Mesenchymal stem cell (in vitro differentiated cells and primary cell): ENCODE measurements at regions not wholly inside any gene's neighbourhood (a gene's known extent, or its start where the extent isn't known, plus 50 kb on each side); places are given as distances from the start of the nearest gene placed in this dataset.

Experiments used
- DNase-seq: peaks from one replicate; pipeline ENCODE4 v3.0.0-alpha.2; 2013
- H2AFZ ChIP-seq: one replicate; pipeline ENCODE4 v1.6.1; 2013; ENCODE audit warnings: low read depth, mild to moderate bottlenecking, control low read depth, inconsistent platforms, low read length, moderate library complexity
- H2AK5ac ChIP-seq: 2 replicates; pipeline ENCODE4 v1.6.1; 2013; ENCODE audit warnings: low read length, moderate library complexity, mild to moderate bottlenecking, inconsistent platforms; ENCODE audit not compliant: severe bottlenecking
- H2BK120ac ChIP-seq: one replicate; pipeline ENCODE4 v1.6.1; 2013; ENCODE audit warnings: low read depth, mild to moderate bottlenecking, inconsistent platforms, low read length, moderate library complexity
- H2BK12ac ChIP-seq, 2 experiments: one replicate each; pipeline ENCODE4 v1.6.1; 2013; ENCODE audit warnings: inconsistent platforms in 2 of 2, low read length in 2 of 2, mild to moderate bottlenecking in 2 of 2, moderate library complexity in 2 of 2, control low read depth in 1 of 2
- H2BK15ac ChIP-seq: one replicate; pipeline ENCODE4 v1.6.1; 2013; ENCODE audit warnings: mild to moderate bottlenecking, low read depth, inconsistent platforms; ENCODE audit not compliant: poor library complexity, severe bottlenecking
- H2BK5ac ChIP-seq: 2 replicates; pipeline ENCODE4 v1.6.1; 2013; ENCODE audit warnings: low read depth, mild to moderate bottlenecking, low read length, control low read depth, inconsistent platforms; ENCODE audit not compliant: poor library complexity, severe bottlenecking
- H3K14ac ChIP-seq, 2 experiments: one replicate each; pipeline ENCODE4 v1.6.1; 2013; ENCODE audit warnings: inconsistent platforms in 2 of 2, low read length in 2 of 2, control low read depth in 1 of 2, mild to moderate bottlenecking in 1 of 2, moderate library complexity in 1 of 2
- H3K18ac ChIP-seq, 2 experiments: one replicate each; pipeline ENCODE4 v1.6.1; 2013; ENCODE audit warnings: inconsistent platforms in 2 of 2, low read length in 2 of 2, control low read depth in 1 of 2, low read depth in 1 of 2, mild to moderate bottlenecking in 1 of 2
- H3K23ac ChIP-seq, 2 experiments: one replicate each; pipeline ENCODE4 v1.6.1; 2013; ENCODE audit warnings: inconsistent platforms in 2 of 2, low read length in 2 of 2, mild to moderate bottlenecking in 2 of 2, moderate library complexity in 2 of 2, control low read depth in 1 of 2
- H3K27ac ChIP-seq: 2 replicates; pipeline ENCODE4 v1.5.1; 2013; ENCODE audit warnings: mild to moderate bottlenecking, moderate library complexity, low read length, control low read depth, inconsistent platforms; ENCODE audit not compliant: poor library complexity, severe bottlenecking
- H3K27me3 ChIP-seq, 2 experiments: 2 replicates each; pipeline versions ENCODE4 v1.6.1 to v1.7.0; 2013; ENCODE audit warnings: low read length in 2 of 2, mild to moderate bottlenecking in 2 of 2, moderate library complexity in 2 of 2, control low read depth in 1 of 2, inconsistent platforms in 1 of 2; ENCODE audit not compliant: control insufficient read depth in 1 of 2, insufficient read depth in 1 of 2
- H3K36me3 ChIP-seq, 2 experiments: 2 replicates each; pipeline versions ENCODE4 v1.6.1 to v1.7.0; 2013; ENCODE audit warnings: low read length in 2 of 2, control low read depth in 1 of 2, inconsistent platforms in 1 of 2, low read depth in 1 of 2, mild to moderate bottlenecking in 1 of 2; ENCODE audit not compliant: insufficient read depth in 2 of 2, control insufficient read depth in 1 of 2
- H3K4ac ChIP-seq, 2 experiments: one replicate each; pipeline ENCODE4 v1.6.1; 2013; ENCODE audit warnings: inconsistent platforms in 2 of 2, low read length in 2 of 2, mild to moderate bottlenecking in 2 of 2, moderate library complexity in 2 of 2, control low read depth in 1 of 2, low read depth in 1 of 2
- H3K4me1 ChIP-seq: 2 replicates; pipeline ENCODE4 v1.6.1; 2013; ENCODE audit warnings: low read depth, low read length, control low read depth; ENCODE audit not compliant: control insufficient read depth, insufficient read depth
- H3K4me2 ChIP-seq: 2 replicates; pipeline ENCODE4 v1.6.1; 2013; ENCODE audit warnings: low read length, mild to moderate bottlenecking, inconsistent platforms; ENCODE audit not compliant: poor library complexity, severe bottlenecking
- H3K4me3 ChIP-seq, 2 experiments: 2 replicates each; pipeline versions ENCODE4 v1.5.1 to v1.7.0; 2013; ENCODE audit warnings: low read length in 2 of 2, mild to moderate bottlenecking in 2 of 2, control low read depth in 1 of 2, low read depth in 1 of 2; ENCODE audit not compliant: insufficient read depth in 1 of 2
- H3K79me1 ChIP-seq: replicated peaks from 2 replicates; pipeline ENCODE4 v1.6.1; 2013; ENCODE audit warnings: mild to moderate bottlenecking, control low read depth, low read length, inconsistent platforms; ENCODE audit not compliant: poor library complexity, severe bottlenecking
- H3K9ac ChIP-seq: 2 replicates; pipeline ENCODE4 v1.7.0; 2013; ENCODE audit warnings: mild to moderate bottlenecking, low read length, moderate library complexity
- H3K9me3 ChIP-seq: 2 replicates; pipeline ENCODE4 v1.7.0; 2013; ENCODE audit warnings: mild to moderate bottlenecking, low read length; ENCODE audit not compliant: control insufficient read depth
- H4K8ac ChIP-seq: one replicate; pipeline ENCODE4 v1.6.1; 2013; ENCODE audit warnings: inconsistent platforms, mild to moderate bottlenecking, low read length, moderate library complexity
- H4K91ac ChIP-seq: one replicate; pipeline ENCODE4 v1.6.1; 2013; ENCODE audit warnings: mild to moderate bottlenecking, low read length, inconsistent platforms
- WGBS: methylation state at CpG from one replicate; pipeline ENCODE4 v1.1.7; 2013; ENCODE audit warnings: mixed read lengths; 5-methylcytosine and 5-hydroxymethylcytosine counted together

DNA sequence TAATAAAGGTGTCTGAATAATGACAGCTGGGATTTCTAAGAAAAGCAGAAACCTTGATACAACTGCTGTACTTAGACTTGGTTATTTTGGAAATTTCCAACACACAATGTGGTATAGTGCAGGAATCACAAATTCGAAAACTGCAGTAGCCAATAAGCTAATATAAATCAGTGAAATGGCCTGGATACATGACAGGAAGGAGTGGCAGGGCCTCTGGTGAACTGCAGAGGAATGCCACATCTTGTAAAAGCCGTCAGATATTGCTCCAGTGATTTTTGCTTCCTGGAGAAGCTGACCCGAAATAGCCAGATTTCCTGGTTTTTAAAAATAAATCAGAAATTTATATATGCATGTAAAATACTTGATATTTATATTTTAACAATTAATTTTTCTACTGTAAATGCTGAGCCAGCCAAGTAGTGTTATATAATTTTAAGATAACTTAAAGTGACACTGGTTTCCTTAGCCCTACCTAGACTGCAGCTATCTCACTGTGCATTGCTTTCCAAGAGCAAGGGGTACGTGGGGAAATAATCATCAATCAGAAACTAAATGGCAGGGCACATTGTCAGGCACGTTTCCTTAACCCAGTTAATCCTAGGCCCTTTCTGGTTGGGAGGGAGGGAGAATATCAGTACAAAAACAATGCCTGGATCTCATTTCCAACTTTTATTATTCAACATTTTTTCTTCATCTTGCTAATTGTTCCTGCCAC, 182.4 kb downstream of the RASEF start:
- Histone ChIP-seq H3K9me3 (no peaks in the 10 kb centered on the region), H3K4ac (peak overlapping the region in 1 of 2 experiments; percentile 67), H2BK120ac (no peak overlapping the region), H3K23ac (no peak overlapping the region), H3K36me3 (no peaks in the 10 kb centered on the region), H2AFZ (no peak overlapping the region), H3K4me1 (peaks cover 3% of the 10 kb centered on the region), H3K27ac (no peak overlapping the region), H3K4me2 (no peak overlapping the region), H3K14ac (no peak overlapping the region), H3K9ac (no peak overlapping the region), H2BK15ac (no peak overlapping the region), H3K4me3 (no peak overlapping the region), H2BK12ac (peak overlapping the region in 1 of 2 experiments; percentile 71), H3K27me3 (no peaks in the 10 kb centered on the region), H4K91ac (no peak overlapping the region), H2BK5ac (no peak overlapping the region), H2AK5ac (no peak overlapping the region), H4K8ac (no peak overlapping the region), H3K79me1 (no peaks in the 10 kb centered on the region), H3K18ac (peak overlapping the region in 1 of 2 experiments; percentile 73)
- 6% methylated on average over 4 of the region's 5 CpGs for WGBS
- DNase-seq: no peak

DNA sequence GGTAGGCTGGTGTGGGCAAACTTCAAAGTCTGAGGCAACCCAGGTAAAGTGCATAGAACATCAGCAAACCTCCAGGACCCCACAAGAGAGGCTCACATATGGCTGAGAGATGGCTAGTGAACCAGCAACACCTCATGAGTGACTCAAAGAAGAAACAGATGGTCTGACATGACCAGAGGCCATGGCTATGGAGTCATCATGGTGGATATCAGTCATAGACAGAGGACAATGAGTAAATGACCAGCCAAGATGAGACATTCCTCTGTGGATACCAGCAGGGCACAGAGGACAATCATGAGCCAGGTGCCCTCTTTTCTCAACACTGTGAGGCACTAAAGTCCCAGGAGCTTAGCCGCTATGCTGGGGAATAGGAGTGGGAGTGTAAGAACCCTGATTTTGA, 180.8 kb downstream of the RASEF start:
- Histone ChIP-seq H4K8ac (no peak overlapping the region), H2BK15ac (no peak overlapping the region), H3K79me1 (no peaks in the 10 kb centered on the region), H3K9me3 (no peaks in the 10 kb centered on the region), H3K36me3 (no peaks in the 10 kb centered on the region), H3K9ac (no peak overlapping the region), H3K18ac (peak overlapping the region; percentile 77 to 87), H3K4ac (peak overlapping the region in 1 of 2 experiments; percentile 63), H3K4me1 (peaks cover 3% of the 10 kb centered on the region), H2AFZ (no peak overlapping the region), H3K14ac (no peak overlapping the region), H3K4me2 (no peak overlapping the region), H2BK120ac (peak overlapping the region; percentile 29), H3K23ac (no peak overlapping the region), H3K4me3 (no peak overlapping the region), H2BK12ac (peak overlapping the region; percentile 50 to 93), H2AK5ac (no peak overlapping the region), H4K91ac (peak overlapping the region; percentile 30), H3K27me3 (no peaks in the 10 kb centered on the region), H2BK5ac (no peak overlapping the region), H3K27ac (no peak overlapping the region)
- WGBS: 100% methylated on average over 1 of the region's 1 CpG
- peak; percentile 43 for DNase-seq

DNA sequence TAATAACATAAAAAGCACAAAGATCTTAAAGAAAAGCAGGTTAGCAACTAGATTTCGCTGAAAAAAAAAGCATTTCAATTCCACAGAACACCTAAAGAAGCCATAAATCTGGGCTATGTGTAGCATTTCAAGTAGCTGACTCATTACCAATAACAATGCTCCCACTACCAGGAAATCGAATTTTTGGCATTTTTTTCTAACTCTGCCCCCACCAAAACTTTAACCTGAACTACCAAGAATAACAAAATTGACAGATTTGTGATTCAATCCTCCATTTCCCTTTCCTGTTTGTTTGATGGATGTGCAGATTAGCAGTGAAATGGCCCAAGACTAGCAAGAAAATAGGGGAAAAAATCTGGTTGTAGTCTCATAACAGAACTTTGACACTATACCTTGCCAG, 180.2 kb downstream of the RASEF start:
- WGBS: 0% methylated on average over 2 of the region's 2 CpGs
- Histone ChIP-seq H3K9ac (no peak overlapping the region), H4K91ac (no peak overlapping the region), H3K36me3 (no peaks in the 10 kb centered on the region), H3K27ac (peak overlapping the region; percentile 40), H2AFZ (no peak overlapping the region), H2BK5ac (no peak overlapping the region), H3K4me3 (no peak overlapping the region), H3K23ac (no peak overlapping the region), H3K27me3 (no peaks in the 10 kb centered on the region), H3K14ac (no peak overlapping the region), H2BK12ac (no peak overlapping the region), H2AK5ac (no peak overlapping the region), H3K4ac (no peak overlapping the region), H3K18ac (no peak overlapping the region), H3K4me2 (no peak overlapping the region), H2BK120ac (no peak overlapping the region), H2BK15ac (no peak overlapping the region), H3K9me3 (no peaks in the 10 kb centered on the region), H3K4me1 (peaks cover 3% of the 10 kb centered on the region), H3K79me1 (no peaks in the 10 kb centered on the region), H4K8ac (no peak overlapping the region)
- peak; percentile 11 for DNase-seq

DNA sequence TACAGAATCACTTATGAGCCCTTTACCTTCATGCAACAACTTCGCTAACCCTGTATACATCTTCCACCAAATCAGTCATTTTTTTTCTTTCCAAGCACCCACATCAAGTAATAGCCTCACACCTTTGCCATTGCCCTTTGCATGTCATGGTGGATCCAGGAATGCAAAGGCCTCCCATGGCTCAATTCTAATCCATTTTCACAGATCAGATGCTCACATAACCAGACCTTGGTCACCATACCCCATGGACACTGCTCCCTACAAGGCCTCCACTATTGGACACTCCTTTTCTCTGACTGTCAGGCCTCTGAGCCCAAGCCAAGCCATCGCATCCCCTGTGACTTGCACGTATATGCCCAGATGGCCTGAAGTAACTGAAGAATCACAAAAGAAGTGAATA, 179.5 kb downstream of the RASEF start:
- Histone ChIP-seq H2BK15ac (no peak overlapping the region), H4K8ac (no peak overlapping the region), H2BK12ac (peak overlapping the region in 1 of 2 experiments; percentile 21), H3K4me2 (no peak overlapping the region), H3K18ac (peak overlapping the region in 1 of 2 experiments; percentile 28), H3K14ac (no peak overlapping the region), H3K79me1 (no peaks in the 10 kb centered on the region), H3K9ac (no peak overlapping the region), H3K4me3 (no peak overlapping the region), H2AFZ (no peak overlapping the region), H4K91ac (no peak overlapping the region), H3K4ac (peak overlapping the region in 1 of 2 experiments; percentile 82), H3K23ac (no peak overlapping the region), H3K27me3 (no peaks in the 10 kb centered on the region), H3K4me1 (peaks cover 3% of the 10 kb centered on the region), H2BK5ac (no peak overlapping the region), H2BK120ac (peak overlapping the region; percentile 2), H3K36me3 (no peaks in the 10 kb centered on the region), H2AK5ac (no peak overlapping the region), H3K9me3 (no peaks in the 10 kb centered on the region), H3K27ac (no peak overlapping the region)
- WGBS: 93% methylated on average over 1 of the region's 3 CpGs
- DNase-seq: no peak
